Keratinocyte (primary cell): ENCODE measurements at regions not wholly inside any gene's neighbourhood (a gene's known extent, or its start where the extent isn't known, plus 50 kb on each side); places are given as distances from the start of the nearest gene placed in this dataset.

Experiments used
- CTCF ChIP-seq, 3 experiments: IDR thresholded peaks in 1 of 3; conservative IDR thresholded peaks in 1 of 3; optimal IDR thresholded peaks in 1 of 3; 2 replicates in 2 of 3; 3 replicates in 1 of 3; pipeline versions ENCODE3 to v1.5.1; 2011; ENCODE audit warnings: low read length in 3 of 3, mild to moderate bottlenecking in 3 of 3, moderate library complexity in 2 of 3, control low read depth in 1 of 3, inconsistent platforms in 1 of 3; ENCODE audit not compliant: insufficient read depth in 2 of 3; ENCODE audit errors: extremely low read depth in 1 of 3
- EZH2 ChIP-seq: IDR thresholded peaks from one replicate; pipeline ENCODE4 v1.6.1; 2012; ENCODE audit warnings: inconsistent platforms, mild to moderate bottlenecking, low read length, moderate library complexity

GRCh38 chr10:30535677-30536076 lies 93.9 kb downstream of the LYZL2 start:
- TF ChIP-seq CTCF (optimal IDR thresholded peaks at IDR 0.05 in 1 of 3, IDR thresholded peaks at IDR 0.05 in 1 of 3, conservative IDR thresholded peaks at IDR 0.05 in 1 of 3; ENCODE audit: extremely low read depth in 1 of 3, insufficient read depth in 2 of 3, low read length in 3 of 3) (no peak), EZH2 (no peak)
